Endodermal cell (in vitro differentiated cells): ENCODE measurements at regions not wholly inside any gene's neighbourhood (a gene's known extent, or its start where the extent isn't known, plus 50 kb on each side); places are given as distances from the start of the nearest gene placed in this dataset.

Source experiments
- DNase-seq: peaks from one replicate; pipeline ENCODE4 v3.0.0-alpha.2; 2017
- H3K27ac ChIP-seq: 2 replicates; pipeline ENCODE4 v1.5.1; 2013; ENCODE audit warnings: mild to moderate bottlenecking, low read depth, low read length, moderate library complexity
- H3K27me3 ChIP-seq: 2 replicates; pipeline ENCODE4 v1.6.1; 2013; ENCODE audit warnings: mild to moderate bottlenecking, low read length, moderate library complexity; ENCODE audit not compliant: insufficient read depth, control insufficient read depth, poor library complexity, severe bottlenecking
- H3K36me3 ChIP-seq: 2 replicates; pipeline ENCODE4 v1.7.0; 2013; ENCODE audit warnings: mild to moderate bottlenecking, low read length, moderate library complexity; ENCODE audit not compliant: control insufficient read depth, insufficient read depth
- H3K4me1 ChIP-seq: one replicate; pipeline ENCODE4 v1.7.0; 2013; ENCODE audit warnings: low read length; ENCODE audit not compliant: control insufficient read depth, insufficient read depth
- H3K4me3 ChIP-seq: 2 replicates; pipeline ENCODE4 v1.5.1; 2013; ENCODE audit warnings: mild to moderate bottlenecking, low read length, moderate library complexity
- H3K9ac ChIP-seq: 2 replicates; pipeline ENCODE4 v1.6.1; 2013; ENCODE audit warnings: mild to moderate bottlenecking, low read length, moderate library complexity; ENCODE audit not compliant: poor library complexity, severe bottlenecking; ENCODE audit errors: extremely low read depth
- H3K9me3 ChIP-seq: 2 replicates; pipeline ENCODE4 v1.6.1; 2013; ENCODE audit warnings: mild to moderate bottlenecking, low read length, moderate library complexity; ENCODE audit not compliant: control insufficient read depth
- H3K27ac Mint-ChIP-seq: 2 replicates; pipeline ENCODE4 v1.8.0; 2020; ENCODE audit warnings: mixed read lengths
- H3K27me3 Mint-ChIP-seq: 2 replicates; pipeline ENCODE4 v1.8.0; 2021; ENCODE audit warnings: mild to moderate bottlenecking, mixed read lengths; ENCODE audit not compliant: insufficient read depth
- H3K36me3 Mint-ChIP-seq: 2 replicates; pipeline ENCODE4 v1.8.0; 2020; ENCODE audit warnings: low read depth, mixed read lengths
- H3K4me1 Mint-ChIP-seq: 2 replicates; pipeline ENCODE4 v1.8.0; 2020; ENCODE audit warnings: mixed read lengths
- H3K4me3 Mint-ChIP-seq: 2 replicates; pipeline ENCODE4 v1.8.0; 2020; ENCODE audit warnings: mild to moderate bottlenecking, moderate library complexity, mixed read lengths
- H3K9me3 Mint-ChIP-seq: 2 replicates; pipeline ENCODE4 v1.8.0; 2020; ENCODE audit warnings: mild to moderate bottlenecking, mixed read lengths
- WGBS, 2 experiments: methylation state at CpG; one replicate each; pipeline versions ENCODE4 v1.1.5 to v1.1.7; 2013; ENCODE audit warnings: missing lambda C conversion rate in 2 of 2, mixed read lengths in 1 of 2; ENCODE audit not compliant: insufficient coverage in 1 of 2, insufficient read length in 1 of 2; 5-methylcytosine and 5-hydroxymethylcytosine counted together
- TF ChIP-seq, protein P1 (sequence below): fragments of 200-600 bp; sonication (generic); conservative IDR thresholded peaks from 2 replicates; pipeline ENCODE4 v1.5.0; 2021; ENCODE audit warnings: antibody characterized with exemption, mild to moderate bottlenecking

- H3K27me3 Mint-ChIP-seq = no peaks in the 10 kb centered on the region
- no peak for DNase-seq
- H3K27me3 ChIP-seq = no peaks in the 10 kb centered on the region
- WGBS, 2 experiments = 82 to 88% methylated on average over 1 of the region's 1 CpG
- H3K4me3 Mint-ChIP-seq = no peak overlapping the region
- TF ChIP-seq, protein P1, sequence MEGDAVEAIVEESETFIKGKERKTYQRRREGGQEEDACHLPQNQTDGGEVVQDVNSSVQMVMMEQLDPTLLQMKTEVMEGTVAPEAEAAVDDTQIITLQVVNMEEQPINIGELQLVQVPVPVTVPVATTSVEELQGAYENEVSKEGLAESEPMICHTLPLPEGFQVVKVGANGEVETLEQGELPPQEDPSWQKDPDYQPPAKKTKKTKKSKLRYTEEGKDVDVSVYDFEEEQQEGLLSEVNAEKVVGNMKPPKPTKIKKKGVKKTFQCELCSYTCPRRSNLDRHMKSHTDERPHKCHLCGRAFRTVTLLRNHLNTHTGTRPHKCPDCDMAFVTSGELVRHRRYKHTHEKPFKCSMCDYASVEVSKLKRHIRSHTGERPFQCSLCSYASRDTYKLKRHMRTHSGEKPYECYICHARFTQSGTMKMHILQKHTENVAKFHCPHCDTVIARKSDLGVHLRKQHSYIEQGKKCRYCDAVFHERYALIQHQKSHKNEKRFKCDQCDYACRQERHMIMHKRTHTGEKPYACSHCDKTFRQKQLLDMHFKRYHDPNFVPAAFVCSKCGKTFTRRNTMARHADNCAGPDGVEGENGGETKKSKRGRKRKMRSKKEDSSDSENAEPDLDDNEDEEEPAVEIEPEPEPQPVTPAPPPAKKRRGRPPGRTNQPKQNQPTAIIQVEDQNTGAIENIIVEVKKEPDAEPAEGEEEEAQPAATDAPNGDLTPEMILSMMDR = no peak
- peaks cover 24% of the 10 kb centered on the region for H3K9me3 ChIP-seq
- no peak overlapping the region for H3K4me3 ChIP-seq
- no peaks in the 10 kb centered on the region for H3K36me3 Mint-ChIP-seq
- no peak overlapping the region for H3K9ac ChIP-seq
- H3K9me3 Mint-ChIP-seq = peaks cover 29% of the 10 kb centered on the region
- H3K36me3 ChIP-seq = no peaks in the 10 kb centered on the region
- H3K27ac ChIP-seq = no peak overlapping the region
- H3K27ac Mint-ChIP-seq = no peak overlapping the region
- H3K4me1 Mint-ChIP-seq = peaks cover 8% of the 10 kb centered on the region
- no peaks in the 10 kb centered on the region for H3K4me1 ChIP-seq
These were observed 697.9 kb upstream of the SOX9 start for GRCh38 chr17:71422968-71423367.

DNA sequence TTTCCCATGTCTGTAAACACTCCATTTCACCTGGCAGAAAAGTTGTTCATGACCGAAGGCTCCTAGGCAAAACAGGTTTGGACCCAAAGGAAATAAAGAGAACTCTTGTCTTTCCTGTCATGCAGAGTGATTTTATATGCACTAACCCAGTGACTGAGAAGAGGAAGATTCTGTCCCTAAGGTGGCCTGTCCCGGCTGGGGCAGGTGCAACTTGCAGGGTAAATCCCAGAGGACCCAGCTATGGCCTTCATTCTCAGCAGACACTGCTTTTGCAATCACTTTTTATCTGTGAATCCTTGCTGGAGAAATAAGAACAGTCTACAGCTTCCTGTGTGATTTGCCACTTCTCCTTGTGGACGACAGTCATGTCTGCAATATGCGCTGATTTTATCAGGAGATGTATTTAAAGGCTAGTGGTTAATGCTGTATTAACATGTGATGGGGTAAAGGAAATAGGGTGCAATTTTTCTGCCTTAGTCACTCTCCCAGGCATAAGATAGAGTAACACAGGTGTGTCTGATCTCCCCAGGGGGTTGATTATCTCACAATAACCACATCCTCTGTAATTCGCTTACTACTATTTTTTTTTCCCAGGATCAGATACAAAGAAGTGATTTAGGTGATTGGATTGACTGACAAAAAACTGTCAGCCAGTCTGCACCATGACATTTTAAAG, 696.8 kb upstream of the SOX9 start:
- Mint-ChIP-seq H3K27ac (no peak overlapping the region), H3K9me3 (peaks cover 26% of the 10 kb centered on the region), H3K4me1 (peaks cover 8% of the 10 kb centered on the region), H3K4me3 (no peak overlapping the region), H3K36me3 (no peaks in the 10 kb centered on the region), H3K27me3 (no peaks in the 10 kb centered on the region)
- Histone ChIP-seq H3K36me3 (no peaks in the 10 kb centered on the region), H3K9ac (no peak overlapping the region), H3K4me1 (no peaks in the 10 kb centered on the region), H3K27me3 (no peaks in the 10 kb centered on the region), H3K27ac (no peak overlapping the region), H3K9me3 (peaks cover 17% of the 10 kb centered on the region), H3K4me3 (no peak overlapping the region)
- peak; percentile 55 for DNase-seq
- TF ChIP-seq, protein P1 = no peak
- WGBS, 2 experiments = 89 to 96% methylated on average over 3 to 4 of the region's 5 CpGs

GRCh38 chr17:71427801-71428200, 693.0 kb upstream of the SOX9 start:
- H3K27me3 ChIP-seq = no peaks in the 10 kb centered on the region
- WGBS, 2 experiments = 94 to 100% methylated on average over 2 to 3 of the region's 3 CpGs
- no peaks in the 10 kb centered on the region for H3K36me3 Mint-ChIP-seq
- H3K9me3 Mint-ChIP-seq = peaks cover 16% of the 10 kb centered on the region
- no peak overlapping the region for H3K4me3 Mint-ChIP-seq
- no peak overlapping the region for H3K27ac Mint-ChIP-seq
- no peak overlapping the region for H3K9ac ChIP-seq
- peaks cover 11% of the 10 kb centered on the region for H3K9me3 ChIP-seq
- no peaks in the 10 kb centered on the region for H3K27me3 Mint-ChIP-seq
- no peak overlapping the region for H3K4me3 ChIP-seq
- no peak overlapping the region for H3K27ac ChIP-seq
- TF ChIP-seq, protein P1 = no peak
- DNase-seq = no peak
- peaks cover 8% of the 10 kb centered on the region for H3K4me1 Mint-ChIP-seq
- H3K4me1 ChIP-seq = no peaks in the 10 kb centered on the region
- H3K36me3 ChIP-seq = no peaks in the 10 kb centered on the region
